H1 (cell line): ENCODE measurements at regions not wholly inside any gene's neighbourhood (a gene's known extent, or its start where the extent isn't known, plus 50 kb on each side); places are given as distances from the start of the nearest gene placed in this dataset.

Experiments
- CBX5 ChIP-seq: fragments of 300-800, 300-1000 bp; sonication (generic); IDR thresholded peaks from 2 replicates; pipeline ENCODE4 v1.7.1; 2016; ENCODE audit warnings: antibody characterized with exemption, low read length, low read depth
- KDM5A ChIP-seq: fragments of 200-600 bp; IDR thresholded peaks from 2 replicates; pipeline ENCODE4 v1.7.1; 2012; ENCODE audit warnings: mild to moderate bottlenecking, low read length, inconsistent platforms, mixed read lengths
- PHF8 ChIP-seq: fragments of 200-600 bp; sonication (generic); conservative IDR thresholded peaks from 2 replicates; pipeline ENCODE4 v1.7.1; 2012; ENCODE audit warnings: low read depth, mild to moderate bottlenecking, inconsistent platforms, low read length, moderate library complexity
- SUZ12 ChIP-seq: fragments of 200-600 bp; sonication (generic); IDR thresholded peaks from 2 replicates; pipeline ENCODE4 v1.6.1; 2012; ENCODE audit warnings: mild to moderate bottlenecking, inconsistent platforms, low read length, moderate library complexity, mixed read lengths
- TF ChIP-seq, protein P1 (sequence below): IDR thresholded peaks from 2 replicates; pipeline ENCODE4 v1.6.1; 2012; ENCODE audit warnings: inconsistent platforms

DNA sequence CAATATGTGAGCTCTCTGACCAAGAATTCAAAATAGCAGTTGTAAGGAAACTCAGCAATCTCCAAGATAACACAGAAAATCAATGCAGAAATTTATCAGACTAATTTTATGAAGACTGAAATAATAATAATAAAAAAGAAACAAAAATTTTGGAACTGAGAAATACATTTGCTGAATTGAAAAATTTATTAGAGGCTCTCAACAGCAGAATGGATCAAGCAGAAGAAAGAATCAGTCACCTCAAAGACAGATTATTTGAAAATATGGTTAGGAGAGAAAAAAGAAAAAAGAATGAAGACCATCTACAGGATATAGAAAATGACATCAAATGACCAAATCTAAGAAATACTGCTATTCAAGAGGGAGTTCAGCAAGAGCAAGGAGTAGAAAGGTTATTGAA is 75.6 kb downstream of the RFC3 start (continued):
- TF ChIP-seq, protein P1, sequence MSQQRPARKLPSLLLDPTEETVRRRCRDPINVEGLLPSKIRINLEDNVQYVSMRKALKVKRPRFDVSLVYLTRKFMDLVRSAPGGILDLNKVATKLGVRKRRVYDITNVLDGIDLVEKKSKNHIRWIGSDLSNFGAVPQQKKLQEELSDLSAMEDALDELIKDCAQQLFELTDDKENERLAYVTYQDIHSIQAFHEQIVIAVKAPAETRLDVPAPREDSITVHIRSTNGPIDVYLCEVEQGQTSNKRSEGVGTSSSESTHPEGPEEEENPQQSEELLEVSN, result no peak
- TF ChIP-seq SUZ12 (no peak), CBX5 (no peak), PHF8 (no peak), KDM5A (no peak)
